ENCODE measurements at regions not wholly inside any gene's neighbourhood (a gene's known extent, or its start where the extent isn't known, plus 50 kb on each side); places are given as distances from the start of the nearest gene placed in this dataset.

- FAIRE-seq (peak; percentile 100), ATAC-seq (peak; percentile 72 to 86), DNase-seq (ENCODE audit: low read depth in 1 of 2, low spot score in 1 of 2) (peak; percentile 50 to 88)
- Histone ChIP-seq H3K27ac (no peak overlapping the region), H3K4me3 (no peak overlapping the region), H3K4me2 (peak overlapping the region; percentile 41; the same call in 2 of the 3 replicates), H3K4me1 (peaks cover 43% of the 10 kb centered on the region), H3K9me3 (no peaks in the 10 kb centered on the region)
- WGBS (ENCODE audit: missing lambda C conversion rate), result 47% methylated on average over 2 of the region's 2 CpGs
- ChIA-PET POLR2A (no interaction called here), CTCF (interaction anchor here (0.6 to 3.8 kb wide), 43 partner anchors 9 to 1262 kb away, joined by 3 to 32 read pairs (median 3); no protein-coding TSS in a partner anchor)
- TF ChIP-seq FOSL2 (IDR thresholded peaks at IDR 0.05), result no peak
- TF ChIP-seq FOSL2 (CRISPR knock-in tag; IDR thresholded peaks at IDR 0.05), result peak; percentile 75
- TF ChIP-seq SMC3 (IDR thresholded peaks at IDR 0.05), result peak; percentile 88
- TF ChIP-seq POLR2AphosphoS2 (conservative IDR thresholded peaks at IDR 0.05; ENCODE audit: low read length), result no peak
- TF ChIP-seq, protein P1, sequence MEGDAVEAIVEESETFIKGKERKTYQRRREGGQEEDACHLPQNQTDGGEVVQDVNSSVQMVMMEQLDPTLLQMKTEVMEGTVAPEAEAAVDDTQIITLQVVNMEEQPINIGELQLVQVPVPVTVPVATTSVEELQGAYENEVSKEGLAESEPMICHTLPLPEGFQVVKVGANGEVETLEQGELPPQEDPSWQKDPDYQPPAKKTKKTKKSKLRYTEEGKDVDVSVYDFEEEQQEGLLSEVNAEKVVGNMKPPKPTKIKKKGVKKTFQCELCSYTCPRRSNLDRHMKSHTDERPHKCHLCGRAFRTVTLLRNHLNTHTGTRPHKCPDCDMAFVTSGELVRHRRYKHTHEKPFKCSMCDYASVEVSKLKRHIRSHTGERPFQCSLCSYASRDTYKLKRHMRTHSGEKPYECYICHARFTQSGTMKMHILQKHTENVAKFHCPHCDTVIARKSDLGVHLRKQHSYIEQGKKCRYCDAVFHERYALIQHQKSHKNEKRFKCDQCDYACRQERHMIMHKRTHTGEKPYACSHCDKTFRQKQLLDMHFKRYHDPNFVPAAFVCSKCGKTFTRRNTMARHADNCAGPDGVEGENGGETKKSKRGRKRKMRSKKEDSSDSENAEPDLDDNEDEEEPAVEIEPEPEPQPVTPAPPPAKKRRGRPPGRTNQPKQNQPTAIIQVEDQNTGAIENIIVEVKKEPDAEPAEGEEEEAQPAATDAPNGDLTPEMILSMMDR (IDR thresholded peaks at IDR 0.05), result peak; percentile 93
- TF ChIP-seq RAD21 (conservative IDR thresholded peaks at IDR 0.05 in 1 of 2, IDR thresholded peaks at IDR 0.05 in 1 of 2), result peak; percentile 89 to 92
- peak; percentile 3 for TF ChIP-seq MAFK (IDR thresholded peaks at IDR 0.05; ENCODE audit: partially characterized antibody)
Measured at GRCh38 chr12:47021298-47021697, 58.1 kb upstream of the PCED1B start.

GRCh38 chr12:47022296-47022695, 57.1 kb upstream of the PCED1B start:
- FAIRE-seq, result no peak
- no peak overlapping the region for H3K4me3 ChIP-seq
- 23% methylated on average over 2 of the region's 2 CpGs for WGBS (ENCODE audit: missing lambda C conversion rate)

GRCh38 chr12:47023311-47023710, 56.1 kb upstream of the PCED1B start:
- DNase-seq (ENCODE audit: low read depth in 1 of 2, low spot score in 1 of 2) (no peak), FAIRE-seq (no peak), ATAC-seq (no peak)
- ChIA-PET CTCF (interaction anchor here (2.3 kb wide), 1 partner anchor 9 kb away, joined by 9 read pairs; no protein-coding TSS in a partner anchor), POLR2A (no interaction called here)
- 81% methylated on average over 3 of the region's 3 CpGs for WGBS (ENCODE audit: missing lambda C conversion rate)
- peak overlapping the region in 1 of 2 experiments; percentile 33; a peak in 3 of 6 replicates for H3K27ac ChIP-seq
- TF ChIP-seq HEYL (CRISPR knock-in tag; IDR thresholded peaks at IDR 0.05) (no peak), MYC (IDR thresholded peaks at IDR 0.05; ENCODE audit: borderline replicate concordance, low read length) (no peak), ESRRA (IDR thresholded peaks at IDR 0.05; ENCODE audit: borderline replicate concordance, low read length) (no peak), BCL3 (IDR thresholded peaks at IDR 0.05) (no peak), NR3C1 (IDR thresholded peaks at IDR 0.05) (no peak), HOXA7 (CRISPR knock-in tag; IDR thresholded peaks at IDR 0.05) (no peak)
- TF ChIP-seq, protein P2, sequence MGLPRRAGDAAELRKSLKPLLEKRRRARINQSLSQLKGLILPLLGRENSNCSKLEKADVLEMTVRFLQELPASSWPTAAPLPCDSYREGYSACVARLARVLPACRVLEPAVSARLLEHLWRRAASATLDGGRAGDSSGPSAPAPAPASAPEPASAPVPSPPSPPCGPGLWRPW (IDR thresholded peaks at IDR 0.05), result no peak
- TF ChIP-seq, protein P3, sequence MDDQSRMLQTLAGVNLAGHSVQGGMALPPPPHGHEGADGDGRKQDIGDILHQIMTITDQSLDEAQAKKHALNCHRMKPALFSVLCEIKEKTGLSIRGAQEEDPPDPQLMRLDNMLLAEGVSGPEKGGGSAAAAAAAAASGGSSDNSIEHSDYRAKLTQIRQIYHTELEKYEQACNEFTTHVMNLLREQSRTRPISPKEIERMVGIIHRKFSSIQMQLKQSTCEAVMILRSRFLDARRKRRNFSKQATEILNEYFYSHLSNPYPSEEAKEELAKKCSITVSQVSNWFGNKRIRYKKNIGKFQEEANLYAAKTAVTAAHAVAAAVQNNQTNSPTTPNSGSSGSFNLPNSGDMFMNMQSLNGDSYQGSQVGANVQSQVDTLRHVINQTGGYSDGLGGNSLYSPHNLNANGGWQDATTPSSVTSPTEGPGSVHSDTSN (IDR thresholded peaks at IDR 0.05), result no peak
- TF ChIP-seq, protein P4, sequence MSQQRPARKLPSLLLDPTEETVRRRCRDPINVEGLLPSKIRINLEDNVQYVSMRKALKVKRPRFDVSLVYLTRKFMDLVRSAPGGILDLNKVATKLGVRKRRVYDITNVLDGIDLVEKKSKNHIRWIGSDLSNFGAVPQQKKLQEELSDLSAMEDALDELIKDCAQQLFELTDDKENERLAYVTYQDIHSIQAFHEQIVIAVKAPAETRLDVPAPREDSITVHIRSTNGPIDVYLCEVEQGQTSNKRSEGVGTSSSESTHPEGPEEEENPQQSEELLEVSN (IDR thresholded peaks at IDR 0.05; ENCODE audit: borderline replicate concordance, low read depth), result no peak
- H3K4me3 ChIP-seq, result no peak overlapping the region
- no peaks in the 10 kb centered on the region for H3K9me3 ChIP-seq
- H3K4me1 ChIP-seq, result peaks cover 29% of the 10 kb centered on the region
- no peak overlapping the region for H3K4me2 ChIP-seq

More at GRCh38 chr12:47022296-47022695, 57.1 kb upstream of the PCED1B start:
- POLR2A ChIA-PET, result no interaction called here
- no peaks in the 10 kb centered on the region for H3K9me3 ChIP-seq
- H3K4me2 ChIP-seq, result peak overlapping the region; percentile 41
- CTCF ChIA-PET, result interaction anchor here (0.9 to 3.8 kb wide), 12 partner anchors 10 to 1031 kb away, joined by 3 to 32 read pairs (median 8); no protein-coding TSS in a partner anchor
- ATAC-seq (no peak), DNase-seq (ENCODE audit: low read depth in 1 of 2, low spot score in 1 of 2) (no peak)
- TF ChIP-seq FOSL2 (IDR thresholded peaks at IDR 0.05) (0 out of 2 replicates have a peak, but pooled peaks have one; percentile 18), FOSL2 (CRISPR knock-in tag; IDR thresholded peaks at IDR 0.05) (no peak; the same call in 1 of the 2 replicates)
- TF ChIP-seq, protein P5, sequence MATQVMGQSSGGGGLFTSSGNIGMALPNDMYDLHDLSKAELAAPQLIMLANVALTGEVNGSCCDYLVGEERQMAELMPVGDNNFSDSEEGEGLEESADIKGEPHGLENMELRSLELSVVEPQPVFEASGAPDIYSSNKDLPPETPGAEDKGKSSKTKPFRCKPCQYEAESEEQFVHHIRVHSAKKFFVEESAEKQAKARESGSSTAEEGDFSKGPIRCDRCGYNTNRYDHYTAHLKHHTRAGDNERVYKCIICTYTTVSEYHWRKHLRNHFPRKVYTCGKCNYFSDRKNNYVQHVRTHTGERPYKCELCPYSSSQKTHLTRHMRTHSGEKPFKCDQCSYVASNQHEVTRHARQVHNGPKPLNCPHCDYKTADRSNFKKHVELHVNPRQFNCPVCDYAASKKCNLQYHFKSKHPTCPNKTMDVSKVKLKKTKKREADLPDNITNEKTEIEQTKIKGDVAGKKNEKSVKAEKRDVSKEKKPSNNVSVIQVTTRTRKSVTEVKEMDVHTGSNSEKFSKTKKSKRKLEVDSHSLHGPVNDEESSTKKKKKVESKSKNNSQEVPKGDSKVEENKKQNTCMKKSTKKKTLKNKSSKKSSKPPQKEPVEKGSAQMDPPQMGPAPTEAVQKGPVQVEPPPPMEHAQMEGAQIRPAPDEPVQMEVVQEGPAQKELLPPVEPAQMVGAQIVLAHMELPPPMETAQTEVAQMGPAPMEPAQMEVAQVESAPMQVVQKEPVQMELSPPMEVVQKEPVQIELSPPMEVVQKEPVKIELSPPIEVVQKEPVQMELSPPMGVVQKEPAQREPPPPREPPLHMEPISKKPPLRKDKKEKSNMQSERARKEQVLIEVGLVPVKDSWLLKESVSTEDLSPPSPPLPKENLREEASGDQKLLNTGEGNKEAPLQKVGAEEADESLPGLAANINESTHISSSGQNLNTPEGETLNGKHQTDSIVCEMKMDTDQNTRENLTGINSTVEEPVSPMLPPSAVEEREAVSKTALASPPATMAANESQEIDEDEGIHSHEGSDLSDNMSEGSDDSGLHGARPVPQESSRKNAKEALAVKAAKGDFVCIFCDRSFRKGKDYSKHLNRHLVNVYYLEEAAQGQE (IDR thresholded peaks at IDR 0.05), result no peak
- H3K27ac ChIP-seq, result peak overlapping the region; percentile 4 to 61; a peak in 3 of 6 replicates
- H3K4me1 ChIP-seq, result peaks cover 40% of the 10 kb centered on the region
